Glutamatergic neuron (in vitro differentiated cells): ENCODE measurements at regions not wholly inside any gene's neighbourhood (a gene's known extent, or its start where the extent isn't known, plus 50 kb on each side); places are given as distances from the start of the nearest gene placed in this dataset.

Source experiments
- DNase-seq: peaks from one replicate; pipeline ENCODE4 v3.0.0; 2022
- H3K27ac Mint-ChIP-seq: one replicate; pipeline ENCODE4 v1.8.0; 2020; ENCODE audit warnings: mild to moderate bottlenecking, mixed read lengths, inconsistent platforms; ENCODE audit not compliant: unreplicated experiment
- H3K27me3 Mint-ChIP-seq: one replicate; pipeline ENCODE4 v1.8.0; 2020; ENCODE audit warnings: mild to moderate bottlenecking, moderate library complexity, mixed read lengths, inconsistent platforms; ENCODE audit not compliant: unreplicated experiment
- H3K36me3 Mint-ChIP-seq: one replicate; pipeline ENCODE4 v1.8.0; 2020; ENCODE audit warnings: mild to moderate bottlenecking, mixed read lengths, inconsistent platforms; ENCODE audit not compliant: unreplicated experiment
- H3K4me1 Mint-ChIP-seq: one replicate; pipeline ENCODE4 v1.8.0; 2020; ENCODE audit warnings: mild to moderate bottlenecking, low read depth, mixed read lengths, inconsistent platforms; ENCODE audit not compliant: unreplicated experiment
- H3K4me3 Mint-ChIP-seq: one replicate; pipeline ENCODE4 v1.8.0; 2020; ENCODE audit warnings: mild to moderate bottlenecking, mixed read lengths, inconsistent platforms; ENCODE audit not compliant: unreplicated experiment
- H3K9me3 Mint-ChIP-seq: one replicate; pipeline ENCODE4 v1.8.0; 2020; ENCODE audit warnings: mild to moderate bottlenecking, moderate library complexity, mixed read lengths, inconsistent platforms; ENCODE audit not compliant: unreplicated experiment
- CTCF ChIP-seq: fragments of 200-600 bp; sonication (generic); IDR thresholded peaks from one replicate; pipeline ENCODE4 v1.5.0; 2021; ENCODE audit not compliant: partially characterized antibody, unreplicated experiment

- DNase-seq = no peak
- no peak overlapping the region for H3K27ac Mint-ChIP-seq
- TF ChIP-seq CTCF = no peak
- H3K4me1 Mint-ChIP-seq = no peaks in the 10 kb centered on the region
- peaks cover 4% of the 10 kb centered on the region for H3K9me3 Mint-ChIP-seq
- H3K4me3 Mint-ChIP-seq = no peak overlapping the region
- H3K36me3 Mint-ChIP-seq = no peaks in the 10 kb centered on the region
- H3K27me3 Mint-ChIP-seq = no peaks in the 10 kb centered on the region
Observed at GRCh38 chr9:73893230-73893629, 603.9 kb upstream of the RORB start.

GRCh38 chr9:73896061-73896460, 601.1 kb upstream of the RORB start:
- no peak for DNase-seq
- H3K36me3 Mint-ChIP-seq = no peaks in the 10 kb centered on the region
- TF ChIP-seq CTCF = no peak
- no peaks in the 10 kb centered on the region for H3K27me3 Mint-ChIP-seq
- no peak overlapping the region for H3K27ac Mint-ChIP-seq
- no peak overlapping the region for H3K4me3 Mint-ChIP-seq
- no peaks in the 10 kb centered on the region for H3K4me1 Mint-ChIP-seq
- peaks cover 4% of the 10 kb centered on the region for H3K9me3 Mint-ChIP-seq

- H3K4me1 Mint-ChIP-seq = no peaks in the 10 kb centered on the region
- no peak for DNase-seq
- no peak for TF ChIP-seq CTCF
- no peak overlapping the region for H3K27ac Mint-ChIP-seq
- H3K4me3 Mint-ChIP-seq = no peak overlapping the region
- H3K9me3 Mint-ChIP-seq = no peaks in the 10 kb centered on the region
- H3K36me3 Mint-ChIP-seq = no peaks in the 10 kb centered on the region
- no peaks in the 10 kb centered on the region for H3K27me3 Mint-ChIP-seq
Observed at GRCh38 chr9:73906671-73907070, 590.5 kb upstream of the RORB start.

- Mint-ChIP-seq H3K4me3 (no peak overlapping the region), H3K27me3 (no peaks in the 10 kb centered on the region), H3K27ac (no peak overlapping the region), H3K9me3 (no peaks in the 10 kb centered on the region), H3K36me3 (no peaks in the 10 kb centered on the region), H3K4me1 (no peaks in the 10 kb centered on the region)
- DNase-seq = no peak
- TF ChIP-seq CTCF = no peak
Observed at GRCh38 chr9:73911804-73912203, 585.3 kb upstream of the RORB start.

GRCh38 chr9:73916016-73916673, 581.0 kb upstream of the RORB start:
- Mint-ChIP-seq H3K9me3 (no peaks in the 10 kb centered on the region), H3K27ac (no peak overlapping the region), H3K27me3 (no peaks in the 10 kb centered on the region), H3K4me3 (no peak overlapping the region), H3K36me3 (no peaks in the 10 kb centered on the region), H3K4me1 (no peaks in the 10 kb centered on the region)
- no peak for DNase-seq
- TF ChIP-seq CTCF = peak; percentile 17
